GM10847 (cell line): ENCODE measurements at regions not wholly inside any gene's neighbourhood (a gene's known extent, or its start where the extent isn't known, plus 50 kb on each side); places are given as distances from the start of the nearest gene placed in this dataset.

ENCODE experiments used
- POLR2A ChIP-seq: IDR thresholded peaks from 2 replicates; pipeline ENCODE4 v1.6.1; 2011; ENCODE audit not compliant: insufficient read length; ENCODE audit errors: extremely low read depth

- no peak for TF ChIP-seq POLR2A
Measured at GRCh38 chr1:39124282-39124681, 80.2 kb upstream of the MACF1 start.

- TF ChIP-seq POLR2A, result no peak
Measured at GRCh38 chr1:39127513-39127912, 77.0 kb upstream of the MACF1 start.

DNA sequence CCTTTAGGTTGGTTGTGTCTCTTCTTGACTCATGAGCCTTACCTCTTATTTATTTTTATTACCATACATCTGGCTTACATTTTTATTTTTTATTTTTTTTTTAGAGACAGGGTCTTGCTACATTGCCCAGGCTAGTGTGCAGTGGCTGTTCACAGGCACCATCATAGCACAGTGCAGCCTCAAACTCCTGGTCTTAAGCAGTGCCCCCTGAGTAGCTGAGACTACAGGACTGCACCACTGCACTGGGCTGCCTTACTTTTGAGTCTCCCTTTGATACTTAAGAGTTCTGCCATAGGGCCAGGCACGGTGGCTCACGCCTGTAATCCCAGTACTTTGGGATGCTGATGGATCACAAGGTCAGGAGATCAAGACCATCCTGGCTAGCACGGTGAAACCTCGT is 76.4 kb upstream of the MACF1 start:
- no peak for TF ChIP-seq POLR2A

GRCh38 chr1:39128959-39129358 is 75.5 kb upstream of the MACF1 start:
- no peak for TF ChIP-seq POLR2A

DNA sequence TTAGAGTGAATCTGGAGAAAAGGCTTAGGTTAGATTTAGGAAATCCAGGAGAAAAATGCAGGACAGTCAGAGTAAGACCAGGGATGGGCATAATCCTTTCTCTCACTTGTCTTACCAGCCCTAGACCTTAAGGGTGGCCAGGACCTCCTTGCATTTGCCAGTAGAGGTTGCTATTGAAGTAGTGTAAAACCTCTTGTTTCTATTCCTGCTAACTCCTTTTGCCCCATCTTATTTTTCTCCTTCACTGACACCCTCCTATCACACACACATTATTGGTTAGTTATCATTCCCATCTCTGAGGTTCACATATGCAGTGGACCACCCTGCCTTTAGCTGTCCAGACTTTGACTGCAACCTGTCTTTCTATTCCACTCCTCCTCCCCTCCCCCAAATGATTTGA is 75.0 kb upstream of the MACF1 start:
- TF ChIP-seq POLR2A, result no peak

DNA sequence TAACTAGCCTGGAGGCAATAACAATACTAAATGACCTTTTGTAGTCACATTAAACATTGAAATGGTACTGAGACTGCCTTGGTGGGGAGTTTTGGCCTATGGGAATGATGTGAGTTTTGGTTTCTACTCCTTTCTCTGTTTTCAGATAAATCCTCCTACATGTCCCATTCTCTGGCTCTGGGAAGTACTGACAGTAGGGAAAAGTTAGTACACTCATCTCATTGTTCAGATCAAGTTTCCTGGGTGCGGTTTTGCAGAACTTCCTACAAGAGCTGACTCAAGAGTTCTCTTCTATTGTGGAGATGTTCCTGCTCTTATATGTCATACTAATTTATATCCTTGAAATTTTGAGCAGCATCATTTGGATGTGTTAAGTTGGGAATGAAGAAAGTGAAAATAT is 74.2 kb upstream of the MACF1 start:
- no peak for TF ChIP-seq POLR2A

- TF ChIP-seq POLR2A, result no peak
Measured at GRCh38 chr1:39131940-39132339, 72.6 kb upstream of the MACF1 start.

DNA sequence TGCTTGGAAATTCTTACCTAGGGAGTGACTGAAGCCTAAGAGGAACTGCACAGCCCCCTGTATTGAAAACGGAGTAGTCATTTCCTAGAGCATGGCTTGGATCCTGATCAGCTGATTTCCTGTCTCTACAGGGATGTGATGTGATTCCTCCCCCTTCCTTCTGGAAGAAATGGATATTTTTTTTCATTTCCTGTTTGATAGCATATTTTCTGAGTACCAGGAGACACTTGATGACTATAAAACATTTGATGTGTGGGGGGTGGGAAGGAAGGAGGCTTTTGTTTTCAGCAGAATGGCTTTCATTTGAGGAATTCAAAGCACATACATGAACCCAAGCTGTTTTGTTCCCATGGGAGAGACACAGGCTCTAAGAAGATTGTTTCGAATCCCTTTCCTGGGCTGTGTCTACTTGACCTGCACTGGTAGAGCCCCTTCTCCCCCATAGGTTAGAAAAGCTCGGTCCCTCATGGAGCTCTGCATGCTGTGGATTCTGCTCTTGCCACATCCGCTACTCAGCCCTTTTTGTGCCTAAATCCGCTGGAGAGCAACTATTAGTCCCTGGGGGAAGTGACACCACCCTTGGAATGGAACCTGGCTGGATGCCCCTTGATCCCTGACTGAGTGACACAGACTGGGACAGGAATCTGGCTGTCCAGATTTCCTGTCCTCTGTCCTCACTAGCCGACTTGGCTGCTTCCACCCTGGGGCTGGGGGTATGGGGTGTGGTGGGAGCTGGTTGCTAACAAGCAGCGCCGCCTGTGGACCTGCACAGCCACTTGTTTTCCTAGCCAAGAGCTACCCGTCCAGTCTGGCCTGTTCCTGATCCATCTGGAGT is 71.8 kb upstream of the MACF1 start:
- no peak for TF ChIP-seq POLR2A

GRCh38 chr1:39133340-39133684 is 71.2 kb upstream of the MACF1 start:
- TF ChIP-seq POLR2A, result no peak

GRCh38 chr1:39134768-39135333 is 69.6 kb upstream of the MACF1 start:
- no peak for TF ChIP-seq POLR2A

- no peak for TF ChIP-seq POLR2A
Measured at GRCh38 chr1:39136638-39137037, 67.9 kb upstream of the MACF1 start.

DNA sequence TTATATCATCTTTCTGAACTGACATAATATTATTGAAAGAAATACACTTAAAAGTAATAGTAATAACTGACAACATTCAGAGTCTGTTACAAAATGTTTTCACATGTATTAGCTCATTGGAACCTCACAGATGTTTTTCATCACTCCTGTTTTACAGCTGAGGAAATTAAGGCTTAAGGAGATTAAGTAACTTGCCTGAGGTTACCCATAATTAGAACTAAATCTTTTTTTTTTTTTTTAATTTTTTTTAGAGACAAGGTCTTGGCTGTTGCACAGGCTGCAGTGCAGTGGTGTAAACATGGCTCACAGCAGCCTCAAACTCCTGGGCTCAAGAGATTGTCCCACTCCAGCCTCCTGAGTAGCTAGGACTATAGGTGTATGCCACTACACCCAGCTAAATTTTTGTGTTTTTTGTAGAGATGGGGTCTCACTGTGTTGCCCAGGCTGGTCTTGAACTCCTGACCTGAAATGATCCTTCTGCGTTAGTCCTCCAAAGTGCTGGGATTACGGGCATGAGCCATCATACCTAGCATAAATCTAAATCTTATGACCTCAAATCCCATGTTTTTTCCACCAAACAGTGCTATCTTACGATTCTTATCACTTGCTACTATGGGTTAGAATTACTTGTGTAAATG is 64.7 kb upstream of the MACF1 start:
- no peak for TF ChIP-seq POLR2A

- TF ChIP-seq POLR2A, result no peak
Measured at GRCh38 chr1:39141925-39142324, 62.6 kb upstream of the MACF1 start.

DNA sequence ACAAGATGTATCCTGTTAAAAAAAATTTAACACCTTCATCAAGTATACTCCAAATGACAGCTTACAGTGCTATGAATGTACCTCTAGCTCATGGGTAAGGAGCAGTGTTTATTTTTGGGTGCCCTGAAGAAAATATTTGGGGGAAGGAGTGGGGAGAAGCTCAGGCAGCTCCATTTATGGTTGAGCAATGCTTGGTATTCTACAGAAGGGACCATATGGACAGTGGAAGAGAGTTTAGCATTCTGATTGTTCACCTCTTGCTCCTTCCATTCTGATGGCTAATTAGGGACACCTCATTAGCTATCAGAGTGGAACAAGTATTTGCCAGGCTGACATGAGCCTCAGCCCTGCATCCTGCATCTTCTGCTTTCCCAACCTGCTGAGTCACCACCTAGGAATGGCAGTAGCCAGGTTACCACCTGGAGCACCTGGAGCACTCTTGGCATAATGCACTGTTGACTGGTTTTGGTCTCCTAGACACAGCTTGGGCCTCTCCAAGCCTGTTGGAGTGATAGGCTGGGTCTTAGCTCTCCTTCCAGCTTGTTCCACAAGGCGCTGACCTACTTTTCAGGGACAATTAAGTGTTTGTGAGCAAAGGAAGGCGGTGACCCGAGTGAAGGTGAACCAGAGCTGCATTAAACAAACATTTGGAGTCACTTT is 62.0 kb upstream of the MACF1 start:
- no peak for TF ChIP-seq POLR2A

DNA sequence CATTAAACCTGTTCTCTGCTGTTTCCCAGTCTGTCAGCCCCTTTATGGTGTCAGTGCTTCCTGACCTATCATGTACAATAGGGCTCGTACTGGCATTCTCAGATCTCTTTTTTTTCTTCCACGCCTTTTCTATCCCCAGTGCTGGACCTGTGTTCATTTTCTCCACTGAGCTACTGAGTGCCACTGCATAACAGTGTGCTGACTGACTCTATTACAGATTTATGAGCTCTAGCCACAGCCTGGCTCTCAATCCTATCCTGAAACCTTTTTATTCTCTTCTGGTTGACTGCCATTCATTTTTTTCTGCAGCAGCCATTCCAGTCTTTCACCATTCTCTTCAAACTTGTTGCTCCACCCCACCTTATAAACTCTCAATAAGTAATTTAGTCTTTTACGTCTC is 59.6 kb upstream of the MACF1 start:
- TF ChIP-seq POLR2A, result no peak
